GM21381 (cell line): ENCODE measurements at regions not wholly inside any gene's neighbourhood (a gene's known extent, or its start where the extent isn't known, plus 50 kb on each side); places are given as distances from the start of the nearest gene placed in this dataset.

Experiments used
- ATAC-seq: cut with Tn5 transposase; IDR thresholded peaks from one replicate; pipeline ENCODE4 v1.9.1; 2021; ENCODE audit warnings: mild to moderate bottlenecking, moderate library complexity; ENCODE audit not compliant: unreplicated experiment

DNA sequence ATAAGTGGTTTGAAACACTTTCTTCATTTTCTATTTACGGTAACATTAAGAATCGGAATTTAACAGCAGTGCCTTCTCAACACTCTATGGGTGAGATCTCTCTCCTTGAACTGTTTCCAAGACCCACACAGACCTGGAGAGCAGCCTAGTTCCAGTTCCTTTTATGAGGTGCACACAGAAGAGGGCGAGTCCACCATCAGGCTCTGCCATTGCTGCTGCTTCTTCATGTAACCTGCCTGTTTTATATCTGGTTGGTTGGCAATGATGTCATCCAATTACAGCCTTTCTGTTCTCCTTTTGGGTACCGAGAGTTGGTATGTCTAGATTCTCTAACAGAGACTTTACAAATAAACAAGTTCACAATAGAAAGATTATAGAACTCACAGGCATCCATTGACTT, 225.7 kb downstream of the UTP18 start:
- ATAC-seq: no peak

DNA sequence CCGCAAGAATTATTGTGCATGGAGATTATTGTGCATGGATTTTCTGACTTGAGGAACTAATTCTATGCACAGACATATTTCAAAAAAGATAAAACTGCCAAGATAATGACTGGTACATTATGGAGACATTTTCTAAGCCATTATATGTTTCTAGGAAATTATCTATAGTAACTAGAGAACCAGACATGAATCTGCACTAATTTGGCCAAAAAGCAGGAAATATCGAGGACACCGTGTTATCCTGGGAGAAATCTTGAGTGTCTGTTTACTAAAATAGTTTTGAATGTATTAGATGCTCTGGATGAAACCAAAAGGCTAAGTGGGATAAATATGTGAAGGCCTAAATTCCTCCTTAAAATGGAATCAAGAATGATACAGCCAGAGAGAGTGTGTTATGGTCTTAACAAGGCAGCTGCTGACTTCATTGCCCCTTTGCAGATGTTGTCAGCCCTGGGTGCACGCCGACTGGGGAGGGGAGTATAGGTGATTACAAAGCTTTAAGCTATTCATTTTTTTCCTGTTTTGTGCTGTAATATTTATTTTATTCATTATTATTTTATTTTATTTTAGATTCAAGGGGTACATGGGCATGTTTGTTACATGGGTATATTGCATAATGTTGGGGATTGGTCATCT, 226.7 kb downstream of the UTP18 start:
- no peak for ATAC-seq

GRCh38 chr17:51487947-51488346, 227.6 kb downstream of the UTP18 start:
- no peak for ATAC-seq

DNA sequence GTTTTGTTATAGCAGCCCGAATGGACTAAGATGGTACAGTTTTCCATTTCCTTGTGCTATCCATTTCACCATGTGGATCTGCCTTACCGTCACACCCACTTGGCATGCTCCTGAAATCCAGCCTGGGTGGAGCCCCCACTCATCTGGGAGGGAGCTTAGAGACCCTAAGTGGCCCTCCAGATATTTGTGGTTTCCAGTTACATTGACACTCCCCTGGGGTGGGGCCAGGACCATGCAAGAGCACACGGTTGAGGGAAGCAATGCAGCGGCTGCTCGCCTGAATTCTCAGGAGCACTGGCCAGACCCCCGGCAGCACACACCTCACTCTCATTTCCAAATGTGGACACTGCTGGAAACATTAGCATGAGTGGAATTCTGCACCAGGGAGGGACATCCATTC, 231.1 kb downstream of the UTP18 start:
- no peak for ATAC-seq

DNA sequence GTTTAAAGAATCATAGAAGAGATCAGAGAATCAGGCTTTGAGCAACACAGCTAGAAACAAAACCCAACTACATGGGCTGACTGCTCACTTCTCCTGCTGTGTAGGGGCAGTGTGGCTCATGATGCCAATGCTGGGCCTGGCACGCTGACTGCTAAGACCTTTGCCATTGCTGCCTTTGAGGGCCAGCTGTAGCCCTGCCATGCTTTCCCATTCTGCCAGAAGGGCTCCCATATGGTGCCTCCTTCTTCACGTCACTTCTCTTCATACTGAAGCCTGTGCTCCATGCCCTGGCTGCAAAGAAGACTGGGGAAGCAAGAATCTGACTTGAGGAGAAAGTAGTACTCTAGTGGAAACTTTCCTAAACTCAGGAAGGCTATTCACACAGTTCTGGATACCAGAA, 232.9 kb downstream of the UTP18 start:
- no peak for ATAC-seq

GRCh38 chr17:51496378-51496777, 236.0 kb downstream of the UTP18 start:
- ATAC-seq: no peak

- no peak for ATAC-seq
Measured at GRCh38 chr17:51499897-51500296, 239.6 kb downstream of the UTP18 start.

- ATAC-seq: no peak
Measured at GRCh38 chr17:51500454-51500853, 240.1 kb downstream of the UTP18 start.

GRCh38 chr17:51505450-51505849, 245.1 kb downstream of the UTP18 start:
- ATAC-seq: no peak

GRCh38 chr17:51507444-51507843, 247.1 kb downstream of the UTP18 start:
- no peak for ATAC-seq

DNA sequence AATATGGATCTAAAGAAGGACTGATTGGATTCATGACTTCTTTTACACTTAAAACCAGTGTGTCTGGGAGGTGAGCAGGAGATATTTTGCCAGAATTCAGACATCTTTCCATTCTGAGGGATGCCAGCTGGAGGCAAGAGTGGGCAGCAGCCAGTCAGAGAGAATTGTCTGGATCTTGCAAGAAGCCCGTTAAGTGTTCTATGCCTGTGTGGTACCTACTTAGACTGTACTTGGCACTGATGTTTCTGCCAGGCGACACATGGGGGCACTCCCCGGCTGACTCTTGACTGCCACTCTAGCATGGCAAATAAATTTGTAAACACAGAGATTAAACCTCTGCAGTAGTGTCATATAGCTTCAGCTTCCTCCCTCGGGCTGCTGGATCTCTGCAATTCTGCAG, 247.7 kb downstream of the UTP18 start:
- ATAC-seq: no peak

- no peak for ATAC-seq
Measured at GRCh38 chr17:51510940-51511339, 250.6 kb downstream of the UTP18 start.

- no peak for ATAC-seq
Measured at GRCh38 chr17:51512220-51512907, 252.0 kb downstream of the UTP18 start.

DNA sequence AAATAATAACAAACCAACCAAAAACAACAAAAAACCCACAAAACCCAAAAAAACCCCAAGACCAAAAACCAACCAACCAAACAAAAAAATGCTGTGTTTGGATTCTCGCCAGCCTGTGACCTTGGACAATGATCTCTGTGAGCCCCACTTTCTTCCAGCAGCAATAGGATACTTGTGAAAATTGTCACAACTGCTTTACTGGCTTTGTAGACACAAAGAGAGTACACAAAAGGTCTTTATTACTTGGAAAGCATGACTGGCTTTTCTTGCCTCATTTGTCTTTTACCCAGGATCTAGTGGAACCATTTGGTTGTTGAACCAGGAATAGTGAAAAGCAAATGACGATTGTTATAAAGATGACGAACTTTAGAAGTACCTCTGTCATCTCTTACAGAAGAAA, 256.6 kb downstream of the UTP18 start:
- ATAC-seq: no peak

- no peak for ATAC-seq
Measured at GRCh38 chr17:51524524-51524923, 264.2 kb downstream of the UTP18 start.

DNA sequence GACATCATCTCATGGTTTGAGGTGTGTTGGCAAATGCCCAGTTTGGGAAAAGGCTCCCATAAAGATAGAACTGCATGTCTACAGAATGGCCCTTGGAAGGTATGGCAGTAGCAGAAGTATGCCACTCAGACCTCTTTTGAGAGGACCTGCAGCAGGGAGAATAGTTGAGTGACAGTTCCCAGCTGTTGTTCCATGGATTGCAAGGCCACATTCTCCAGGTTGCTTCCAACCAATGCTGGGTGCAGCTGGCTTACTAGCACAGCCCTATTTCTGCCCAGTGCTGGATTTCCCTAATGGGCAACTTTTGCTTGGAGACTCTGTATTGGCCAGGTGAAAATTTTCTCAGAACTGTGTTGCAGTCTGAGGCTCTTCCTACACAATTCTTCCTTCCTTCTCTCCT, 266.2 kb downstream of the UTP18 start:
- ATAC-seq: no peak

DNA sequence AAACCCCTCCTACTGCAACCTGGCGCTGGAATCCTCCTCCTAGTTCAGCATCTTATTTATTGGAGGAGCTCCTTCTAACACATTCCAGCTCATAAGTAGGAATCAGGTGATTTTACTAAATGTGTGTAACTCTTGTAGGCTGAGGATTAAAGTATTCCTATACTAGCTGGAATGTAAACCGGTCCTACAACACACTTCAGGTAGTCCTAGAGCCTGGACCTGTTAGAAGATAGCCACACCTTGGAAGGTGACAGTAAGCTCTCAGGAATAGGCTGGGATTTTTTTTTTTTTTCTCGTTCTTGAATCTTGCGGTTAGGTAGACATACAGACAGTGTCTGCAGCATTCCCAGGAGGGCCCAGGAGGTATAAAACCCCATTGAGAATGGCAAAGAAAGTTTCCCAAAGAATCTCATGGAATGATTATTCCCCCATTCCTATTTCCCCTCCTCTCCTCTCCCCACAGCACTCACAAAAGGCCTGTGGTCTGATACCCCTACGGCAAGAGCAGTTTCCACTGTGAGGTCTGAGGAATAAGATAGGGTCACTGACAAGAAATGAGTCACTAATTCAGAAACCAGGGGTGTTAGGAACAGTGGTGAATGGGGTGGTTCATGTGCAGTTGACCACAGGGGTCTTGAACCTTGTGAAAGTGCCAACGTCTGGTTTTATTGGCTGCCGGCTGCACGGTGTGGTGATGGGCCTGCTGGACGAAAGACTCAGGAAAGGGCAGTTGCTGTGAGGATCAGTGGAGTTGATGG, 267.1 kb downstream of the UTP18 start:
- ATAC-seq: no peak

DNA sequence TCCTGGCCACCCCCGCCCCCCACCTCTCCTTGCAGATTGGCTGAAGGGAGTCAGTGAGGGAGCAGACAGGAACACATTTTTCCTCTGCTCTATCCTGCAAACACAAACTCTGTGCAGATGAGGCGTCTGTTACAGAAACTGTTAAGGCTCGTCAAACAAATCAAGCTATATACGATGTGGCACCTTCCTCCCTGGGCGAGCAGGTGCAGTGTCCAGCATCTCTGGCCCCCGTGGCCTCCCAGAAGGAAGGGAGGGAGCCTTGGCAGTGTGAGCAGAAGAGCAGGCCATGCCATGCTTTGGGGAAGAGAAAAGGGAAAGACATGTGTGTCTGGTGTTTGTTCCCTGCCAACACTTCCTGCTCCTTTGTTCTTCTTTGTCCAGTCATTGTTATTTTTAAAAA, 267.8 kb downstream of the UTP18 start:
- no peak for ATAC-seq

GRCh38 chr17:51533219-51533618, 272.9 kb downstream of the UTP18 start:
- no peak for ATAC-seq

GRCh38 chr17:51533821-51534220, 273.5 kb downstream of the UTP18 start:
- no peak for ATAC-seq

GRCh38 chr17:51536627-51537026, 276.3 kb downstream of the UTP18 start:
- no peak for ATAC-seq

DNA sequence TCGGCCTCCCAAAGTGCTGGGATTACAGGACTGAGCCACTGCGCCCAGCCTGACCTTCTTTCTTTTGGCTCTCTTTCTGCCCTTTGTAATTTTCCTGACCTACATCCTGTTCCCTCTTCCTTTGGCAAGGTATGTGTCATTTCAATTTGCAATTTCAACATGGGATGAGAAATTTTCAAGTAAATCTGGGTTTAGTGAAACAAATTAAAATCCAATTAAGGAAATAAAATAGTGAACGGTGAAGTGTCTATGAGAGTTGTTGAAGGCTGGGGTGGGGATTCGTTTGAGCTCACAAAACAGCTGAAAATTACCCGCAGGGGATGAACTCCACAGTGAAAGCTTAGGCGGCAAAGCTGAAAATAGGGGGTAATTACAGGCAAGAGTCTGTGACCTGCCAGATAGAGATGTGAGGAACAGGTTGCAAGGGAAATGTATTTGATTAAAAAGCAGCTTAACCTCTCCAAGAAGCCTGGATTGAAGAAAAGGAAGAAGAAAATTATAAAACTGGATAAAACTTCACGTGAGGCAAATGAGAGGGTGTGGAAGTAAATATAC, 277.7 kb downstream of the UTP18 start:
- no peak for ATAC-seq
